HG03196 (cell line): ENCODE measurements at regions not wholly inside any gene's neighbourhood (a gene's known extent, or its start where the extent isn't known, plus 50 kb on each side); places are given as distances from the start of the nearest gene placed in this dataset.
"Not testable (repeated sequence)": the region's sequence is repeated elsewhere in the genome, so short reads cannot be mapped to it uniquely, and the experiment has no call there.

Experiments
- ATAC-seq: cut with Tn5 transposase; IDR thresholded peaks from one replicate; pipeline ENCODE4 v1.9.1; 2021; ENCODE audit not compliant: unreplicated experiment

DNA sequence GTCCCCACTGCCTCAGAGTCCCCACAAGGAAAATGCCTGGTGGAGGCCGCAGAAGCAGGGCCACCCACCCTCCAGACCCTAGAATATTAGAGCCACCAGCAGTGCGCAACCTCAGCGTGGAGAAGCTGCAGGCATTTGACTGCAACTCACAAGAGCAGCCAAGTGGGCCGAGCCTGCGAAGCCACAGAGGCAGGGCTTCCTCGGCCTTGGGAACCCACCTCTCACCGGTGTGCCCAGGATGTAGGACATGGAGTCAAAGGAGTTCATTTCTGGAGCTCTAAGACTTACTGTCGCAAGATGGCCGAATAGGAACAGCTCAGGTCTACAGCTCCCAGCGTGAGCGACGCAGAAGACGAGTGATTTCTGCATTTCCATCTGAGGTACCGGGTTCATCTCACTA lies 397.9 kb upstream of the PIK3R1 start:
- ATAC-seq: no peak

GRCh38 chr5:67816456-67816855 lies 399.1 kb upstream of the PIK3R1 start:
- no peak for ATAC-seq

DNA sequence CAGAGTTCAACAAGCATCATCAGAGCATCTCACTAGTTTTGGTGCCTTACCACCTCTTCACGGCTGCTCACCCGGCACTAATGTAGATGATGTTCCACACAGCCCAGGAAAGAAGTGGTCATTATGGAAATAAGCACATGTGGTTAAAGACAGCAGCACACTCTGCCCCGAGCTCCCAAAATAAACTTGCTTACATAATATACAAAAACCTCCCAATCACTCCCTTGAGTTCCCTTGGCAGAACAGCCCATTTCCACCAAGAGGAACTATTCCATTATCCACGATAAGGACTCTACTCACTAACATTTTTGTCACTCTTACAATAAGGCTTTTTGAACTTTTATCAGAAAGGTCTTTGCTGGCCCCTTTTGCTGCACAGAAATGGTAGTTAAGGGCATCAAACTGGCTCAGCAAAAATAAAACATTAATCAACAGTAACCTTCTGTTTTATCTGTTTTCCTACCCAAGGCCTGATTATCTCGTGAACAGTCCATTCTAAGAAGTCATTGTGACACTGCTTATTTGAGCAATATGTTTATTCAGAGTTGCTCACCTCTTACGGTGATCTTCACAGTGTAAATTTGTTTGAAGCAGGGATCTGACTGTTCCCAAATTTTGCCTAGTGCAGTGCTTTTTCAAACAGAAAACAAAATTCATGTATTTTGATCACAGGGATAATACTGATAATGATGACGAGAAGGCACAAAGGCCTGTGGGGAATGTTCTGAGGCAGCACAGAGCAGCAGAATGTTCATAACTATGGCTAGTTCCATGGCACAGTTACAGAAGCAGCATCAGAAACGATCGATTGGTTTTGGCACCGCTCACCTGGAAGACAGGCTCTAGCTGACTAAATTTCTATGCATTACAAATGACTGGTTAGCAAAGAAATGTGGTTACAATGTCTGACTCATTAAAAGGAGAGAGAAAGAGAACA lies 399.8 kb upstream of the PIK3R1 start:
- no peak for ATAC-seq

- ATAC-seq: no peak
Measured at GRCh38 chr5:67814569-67815311, 400.8 kb upstream of the PIK3R1 start.

- no peak for ATAC-seq
Measured at GRCh38 chr5:67813877-67814539, 401.5 kb upstream of the PIK3R1 start.

DNA sequence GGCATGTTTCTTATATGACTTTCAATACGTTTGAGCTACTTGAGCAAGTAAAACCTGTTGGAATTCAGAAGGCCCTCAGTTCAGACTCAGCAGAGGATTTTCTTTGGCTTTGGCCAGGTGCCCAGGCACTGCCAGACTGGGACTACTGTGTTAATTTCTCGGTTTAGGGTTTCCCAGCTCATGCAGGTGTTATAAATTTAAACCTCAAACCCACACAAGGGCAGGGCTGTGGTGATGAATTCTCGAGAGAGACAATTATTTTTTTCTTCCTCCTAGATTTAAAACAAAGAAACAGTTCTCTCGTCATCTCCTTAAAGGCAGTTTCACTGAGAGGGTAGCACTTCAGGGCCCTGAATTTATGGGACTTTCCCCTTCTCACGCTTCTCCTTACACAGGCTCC lies 406.0 kb upstream of the PIK3R1 start:
- no peak for ATAC-seq

GRCh38 chr5:67808340-67808739 lies 407.2 kb upstream of the PIK3R1 start:
- no peak for ATAC-seq

DNA sequence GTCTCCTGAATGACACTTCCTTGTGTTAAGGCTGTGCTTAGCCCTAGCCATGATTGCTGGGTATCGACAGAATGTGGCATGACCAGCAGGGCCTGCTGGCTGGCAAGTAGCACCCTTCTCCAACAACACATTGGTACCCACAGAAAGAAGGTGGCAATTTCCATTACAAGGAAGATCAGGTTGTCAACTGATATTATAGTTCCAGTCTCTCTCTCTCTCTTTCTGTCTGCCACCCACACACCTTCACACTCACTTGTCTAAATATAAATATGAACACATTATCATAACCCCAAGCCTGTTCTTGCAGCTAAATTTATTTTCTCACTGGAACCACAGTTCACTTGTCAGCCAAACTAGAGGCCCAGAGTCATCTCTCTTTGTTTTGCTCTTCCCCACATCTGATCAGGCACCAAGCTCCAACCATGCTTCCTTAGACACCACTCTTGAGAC lies 408.1 kb upstream of the PIK3R1 start:
- ATAC-seq: peak; percentile 37

DNA sequence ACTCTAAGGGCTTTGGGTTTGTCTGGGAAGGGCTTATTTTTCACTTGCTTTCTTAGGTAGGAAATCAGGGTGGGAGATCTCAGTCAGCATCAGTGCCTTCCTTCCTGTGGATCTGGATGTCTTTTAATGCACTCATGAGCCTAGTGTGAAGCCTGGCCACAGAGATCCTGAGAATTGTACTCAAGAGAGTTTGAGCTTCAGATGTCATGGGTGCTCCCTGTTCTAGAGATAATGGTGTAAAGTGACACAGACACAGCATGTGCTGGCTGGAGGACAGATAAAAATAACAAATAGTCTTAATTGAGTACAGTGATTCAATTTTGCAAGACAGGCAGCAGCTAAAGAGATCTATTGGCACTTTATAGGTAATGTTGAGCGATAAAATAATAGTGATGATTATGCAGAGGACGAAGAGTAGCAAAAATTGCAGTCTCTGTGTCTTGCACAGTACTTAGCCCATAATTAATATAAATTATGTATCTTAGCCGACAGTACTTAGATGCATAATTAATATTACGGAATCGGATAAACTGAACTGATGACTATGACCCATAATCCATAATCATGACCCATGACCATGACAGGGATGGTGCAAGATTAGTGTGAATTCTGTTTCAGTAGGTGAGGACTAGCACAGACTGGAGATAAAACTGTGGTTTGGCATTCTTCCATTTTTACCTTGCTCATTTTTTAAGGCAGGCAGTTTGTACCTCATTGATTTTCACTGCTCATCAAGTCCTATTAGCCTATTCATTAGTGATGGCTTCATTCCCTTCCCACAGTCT lies 408.7 kb upstream of the PIK3R1 start:
- no peak for ATAC-seq

GRCh38 chr5:67805666-67806348 lies 409.7 kb upstream of the PIK3R1 start:
- ATAC-seq: no peak

DNA sequence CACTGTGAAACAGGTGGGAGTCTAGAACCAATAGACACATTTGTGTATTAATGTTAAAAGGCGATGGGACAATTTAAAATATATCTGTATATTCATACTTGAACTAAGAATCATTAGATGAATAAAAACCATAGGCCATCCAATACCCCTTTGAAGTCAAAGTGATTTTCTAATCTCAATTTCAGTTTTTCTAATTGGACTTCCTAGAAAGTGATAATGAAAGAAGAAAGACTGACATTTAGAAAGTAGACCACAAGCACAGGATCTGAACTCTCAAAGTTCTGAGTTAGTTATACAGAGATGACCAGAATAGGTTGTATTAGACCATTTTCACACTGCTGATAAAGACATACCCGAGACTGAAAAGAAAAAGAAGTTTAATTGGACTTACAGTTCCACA lies 412.8 kb upstream of the PIK3R1 start:
- ATAC-seq: peak; percentile 70

GRCh38 chr5:67799732-67800234 lies 415.8 kb upstream of the PIK3R1 start:
- ATAC-seq: no peak

GRCh38 chr5:67798470-67798869 lies 417.1 kb upstream of the PIK3R1 start:
- not testable (repeated sequence) for ATAC-seq

DNA sequence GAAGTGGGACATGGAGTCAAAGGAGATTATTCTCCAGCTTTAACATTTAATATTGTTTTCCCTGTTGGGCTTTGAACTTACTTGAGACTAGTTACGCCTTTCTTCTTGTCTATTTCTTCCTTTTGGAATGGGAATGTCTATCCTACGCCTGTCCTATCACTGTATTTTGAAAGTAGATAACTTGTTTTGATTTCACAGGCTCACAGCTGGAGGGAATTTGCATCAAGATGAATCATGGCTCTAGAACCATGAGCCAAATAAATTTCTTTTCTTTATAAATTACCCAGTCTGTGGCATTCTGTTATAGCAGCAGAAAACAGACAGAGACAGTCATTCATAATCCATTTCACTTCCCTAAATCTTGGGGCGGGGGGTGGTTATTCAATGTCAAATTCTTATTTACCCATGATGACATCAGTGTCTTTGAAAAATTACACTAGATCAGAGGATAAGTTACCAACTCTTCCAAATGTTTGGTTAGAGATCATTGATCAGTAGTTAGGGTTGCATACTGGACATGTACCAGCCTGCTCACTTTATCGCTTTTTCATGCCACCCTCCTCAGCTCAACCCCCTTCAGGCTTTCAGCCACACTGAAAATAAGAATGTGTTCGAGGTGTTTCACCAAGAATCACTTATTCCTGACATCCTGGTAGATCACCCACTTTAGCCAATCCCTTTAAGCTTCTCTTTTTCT lies 419.6 kb upstream of the PIK3R1 start:
- no peak for ATAC-seq

DNA sequence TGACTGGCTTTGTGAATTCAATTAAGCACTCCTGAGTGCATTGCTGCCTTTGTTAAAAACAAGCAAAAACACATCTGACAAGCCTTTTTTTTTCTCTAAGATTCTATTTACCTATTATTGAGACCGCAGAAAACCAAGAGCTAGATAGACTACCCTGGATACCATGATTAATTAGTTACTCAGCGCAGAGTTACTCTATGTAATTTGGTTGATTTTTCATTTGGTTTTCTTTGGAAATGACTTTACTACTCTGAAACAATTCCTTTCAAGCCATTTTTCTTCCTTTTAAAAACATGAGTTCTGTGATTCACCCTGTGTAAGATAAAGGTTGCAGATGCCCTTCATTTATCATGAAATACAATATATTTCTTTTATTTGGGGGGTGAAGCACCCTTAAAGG lies 421.6 kb upstream of the PIK3R1 start:
- ATAC-seq: no peak

- no peak for ATAC-seq
Measured at GRCh38 chr5:67793418-67793817, 422.1 kb upstream of the PIK3R1 start.

- ATAC-seq: no peak
Measured at GRCh38 chr5:67792891-67793290, 422.7 kb upstream of the PIK3R1 start.

DNA sequence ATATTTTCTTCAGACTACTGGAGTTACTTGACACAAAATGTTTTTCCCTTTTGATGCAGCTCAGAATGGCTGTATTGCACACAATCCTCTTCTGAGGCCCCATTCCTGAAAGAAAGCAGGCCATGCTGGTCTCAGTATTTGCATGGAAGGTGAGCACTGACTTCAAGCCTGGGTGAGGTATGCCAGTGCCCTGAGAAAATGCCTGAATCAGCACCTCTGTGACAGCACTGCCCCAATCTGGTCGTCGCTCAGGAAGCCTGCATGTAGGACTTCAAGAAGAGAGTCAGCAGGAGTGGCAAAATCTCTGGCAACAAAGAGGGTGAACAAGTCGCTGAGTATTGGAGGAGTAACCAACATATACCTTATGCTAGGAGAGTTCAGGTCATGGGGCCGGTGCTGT lies 425.2 kb upstream of the PIK3R1 start:
- no peak for ATAC-seq

DNA sequence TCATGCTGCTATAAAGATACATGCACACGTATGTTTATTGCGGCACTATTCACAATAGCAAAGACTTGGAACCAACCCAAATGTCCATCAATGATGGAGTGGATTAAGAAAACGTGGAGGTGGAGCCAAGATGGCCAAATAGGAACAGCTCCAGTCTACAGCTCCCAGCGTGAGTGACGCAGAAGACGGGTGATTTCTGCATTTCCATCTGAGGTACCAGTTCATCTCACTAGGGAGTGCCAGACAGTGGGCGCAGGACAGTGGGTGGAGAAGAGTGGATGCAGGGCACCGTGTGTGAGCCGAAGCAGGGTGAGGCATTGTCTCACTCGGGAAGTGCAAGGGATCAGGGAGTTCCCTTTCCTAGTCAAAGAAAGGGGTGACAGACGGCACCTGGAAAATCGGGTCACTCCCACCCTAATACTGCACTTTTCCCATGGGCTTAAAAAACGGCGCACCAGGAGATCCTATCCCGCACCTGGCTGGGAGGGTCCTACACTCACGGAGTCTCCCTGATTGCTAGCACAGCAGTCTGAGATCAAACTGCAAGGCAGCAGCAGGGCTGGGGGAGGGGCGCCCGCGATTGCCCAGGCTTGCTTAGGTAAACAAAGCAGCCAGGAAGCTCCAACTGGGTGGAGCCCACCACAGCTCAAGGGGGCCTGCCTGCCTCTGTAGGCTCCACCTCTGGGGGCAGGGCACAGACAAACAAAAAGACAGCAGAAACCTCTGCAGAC lies 435.5 kb upstream of the PIK3R1 start:
- ATAC-seq: not testable (repeated sequence)
